Neuronal stem cell (in vitro differentiated cells): ENCODE measurements at regions not wholly inside any gene's neighbourhood (a gene's known extent, or its start where the extent isn't known, plus 50 kb on each side); places are given as distances from the start of the nearest gene placed in this dataset.
A peak's percentile ranks its signal among the peaks of the same experiment; 100 is the strongest.

Experiments
- DNase-seq: peaks from one replicate; pipeline ENCODE4 v3.0.0-alpha.2; 2013; ENCODE audit warnings: low spot score
- H2AFZ ChIP-seq: one replicate; pipeline ENCODE4 v1.6.1; 2013; ENCODE audit warnings: mild to moderate bottlenecking, low read length, inconsistent platforms
- H2AK5ac ChIP-seq: 2 replicates; pipeline ENCODE4 v1.6.1; 2013; ENCODE audit warnings: low read depth, mild to moderate bottlenecking, inconsistent platforms, low read length, moderate library complexity, mixed read lengths
- H2BK120ac ChIP-seq: 2 replicates; pipeline ENCODE4 v1.6.1; 2013; ENCODE audit warnings: low read depth, mild to moderate bottlenecking, inconsistent platforms, low read length, moderate library complexity, mixed read lengths
- H2BK12ac ChIP-seq: one replicate; pipeline ENCODE4 v1.6.1; 2013; ENCODE audit warnings: low read length, inconsistent platforms
- H2BK15ac ChIP-seq: 2 replicates; pipeline ENCODE4 v1.6.1; 2013; ENCODE audit warnings: mild to moderate bottlenecking, low read length, inconsistent platforms, mixed read lengths
- H2BK5ac ChIP-seq: one replicate; pipeline ENCODE4 v1.6.1; 2013; ENCODE audit warnings: inconsistent platforms, mild to moderate bottlenecking, low read length, moderate library complexity
- H3K14ac ChIP-seq: one replicate; pipeline ENCODE4 v1.6.1; 2013; ENCODE audit warnings: low read length, inconsistent platforms
- H3K18ac ChIP-seq: 2 replicates; pipeline ENCODE4 v1.6.1; 2013; ENCODE audit warnings: low read length, inconsistent platforms
- H3K23ac ChIP-seq: 2 replicates; pipeline ENCODE4 v1.6.1; 2013; ENCODE audit warnings: low read depth, mild to moderate bottlenecking, mixed read lengths, low read length, inconsistent platforms; ENCODE audit not compliant: poor library complexity
- H3K27ac ChIP-seq: replicated peaks from 3 replicates; pipeline ENCODE4 v1.5.1; 2013; ENCODE audit warnings: low read length, inconsistent platforms
- H3K27me3 ChIP-seq, 3 experiments: 2 replicates each; pipeline ENCODE4 v1.6.1; 2013; ENCODE audit warnings: low read length in 3 of 3, mild to moderate bottlenecking in 2 of 3, inconsistent platforms in 1 of 3, low read depth in 1 of 3, mixed read lengths in 1 of 3, moderate library complexity in 1 of 3; ENCODE audit not compliant: control insufficient read depth in 3 of 3, insufficient read depth in 3 of 3
- H3K36me3 ChIP-seq, 2 donors: replicated peaks in 1 of 2; 2 replicates each; pipeline ENCODE4 v1.6.1; 2013; ENCODE audit warnings: low read length in 2 of 2; ENCODE audit not compliant: control insufficient read depth in 2 of 2, insufficient read depth in 2 of 2
- H3K4ac ChIP-seq: 2 replicates; pipeline ENCODE4 v1.6.1; 2013; ENCODE audit warnings: inconsistent platforms, mild to moderate bottlenecking, low read length, moderate library complexity
- H3K4me1 ChIP-seq, 2 donors: 1 replicate in 1 of 2; 2 replicates in 1 of 2; pipeline ENCODE4 v1.6.1; 2013; ENCODE audit warnings: low read length in 2 of 2, low read depth in 1 of 2; ENCODE audit not compliant: control insufficient read depth in 2 of 2, insufficient read depth in 1 of 2
- H3K4me2 ChIP-seq: one replicate; pipeline ENCODE4 v1.6.1; 2013; ENCODE audit warnings: mild to moderate bottlenecking, low read length, inconsistent platforms; ENCODE audit not compliant: insufficient read depth, poor library complexity, severe bottlenecking
- H3K4me3 ChIP-seq, 2 donors: 2 replicates each; pipeline ENCODE4 v1.5.1; 2013; ENCODE audit warnings: low read length in 2 of 2, mild to moderate bottlenecking in 2 of 2, inconsistent platforms in 1 of 2, moderate library complexity in 1 of 2
- H3K79me1 ChIP-seq: one replicate; pipeline ENCODE4 v1.6.1; 2013; ENCODE audit warnings: low read depth, mild to moderate bottlenecking, inconsistent platforms, low read length, moderate library complexity
- H3K9ac ChIP-seq: one replicate; pipeline ENCODE4 v1.6.1; 2013; ENCODE audit warnings: mild to moderate bottlenecking, low read depth, low read length, inconsistent platforms; ENCODE audit not compliant: poor library complexity
- H3K9me3 ChIP-seq, 2 donors: replicated peaks in 1 of 2; 2 replicates each; pipeline versions ENCODE3 to v1.6.1; 2013; ENCODE audit warnings: low read length in 2 of 2, mild to moderate bottlenecking in 2 of 2, inconsistent platforms in 1 of 2, low read depth in 1 of 2, mixed read lengths in 1 of 2, moderate library complexity in 1 of 2; ENCODE audit not compliant: control insufficient read depth in 2 of 2, insufficient read depth in 1 of 2
- H4K8ac ChIP-seq: one replicate; pipeline ENCODE4 v1.6.1; 2013; ENCODE audit warnings: low read depth, mild to moderate bottlenecking, inconsistent platforms, low read length, moderate library complexity
- H4K91ac ChIP-seq: one replicate; pipeline ENCODE4 v1.6.1; 2013; ENCODE audit warnings: low read length, low read depth, mild to moderate bottlenecking, inconsistent platforms; ENCODE audit not compliant: poor library complexity
- WGBS, 2 donors: extraction: QIAGEN DNeasy Blood & Tissue Kit; methylation state at CpG; one replicate each; pipeline ENCODE4 v1.1.7; 2013; ENCODE audit warnings: missing lambda C conversion rate in 2 of 2, mixed read lengths in 1 of 2; ENCODE audit not compliant: insufficient read length in 2 of 2, insufficient replicate concordance in 1 of 2; ENCODE audit errors: extremely low coverage in 2 of 2; 5-methylcytosine and 5-hydroxymethylcytosine counted together

GRCh38 chr2:226207671-226208070, 591.9 kb downstream of the IRS1 start:
- no CpG with 5 or more reads among the region's 5 CpGs for WGBS, 2 donors
- Histone ChIP-seq H2AK5ac (no peak overlapping the region), H3K23ac (no peak overlapping the region), H4K8ac (no peak overlapping the region), H3K18ac (no peak overlapping the region), H3K9me3 (peaks cover 0 to 9% of the 10 kb centered on the region in 2 donors), H2BK15ac (no peak overlapping the region), H2AFZ (peak overlapping the region; percentile 48), H3K27me3 (no peaks in the 10 kb centered on the region), H3K4ac (no peak overlapping the region), H3K4me1 (peaks cover 2 to 4% of the 10 kb centered on the region in 2 donors), H3K9ac (no peak overlapping the region), H3K14ac (no peak overlapping the region), H4K91ac (no peak overlapping the region), H3K4me3 (no peak overlapping the region), H3K27ac (no peak overlapping the region), H2BK120ac (no peak overlapping the region), H3K36me3 (no peaks in the 10 kb centered on the region), H2BK12ac (no peak overlapping the region), H2BK5ac (no peak overlapping the region), H3K4me2 (no peak overlapping the region), H3K79me1 (no peaks in the 10 kb centered on the region)
- DNase-seq = no peak

GRCh38 chr2:226199555-226199954, 600.1 kb downstream of the IRS1 start:
- H3K4me1 ChIP-seq = peaks cover 0 to 2% of the 10 kb centered on the region in 2 donors
- no peak for DNase-seq
- no CpG with 5 or more reads among the region's 2 CpGs for WGBS, 2 donors
- no peak overlapping the region for H3K4me2 ChIP-seq
- H3K79me1 ChIP-seq = no peaks in the 10 kb centered on the region
- H3K18ac ChIP-seq = no peak overlapping the region
- H2BK5ac ChIP-seq = no peak overlapping the region
- H2AK5ac ChIP-seq = no peak overlapping the region
- no peaks in the 10 kb centered on the region for H3K27me3 ChIP-seq
- no peak overlapping the region for H4K91ac ChIP-seq
- H3K27ac ChIP-seq = no peak overlapping the region
- no peaks in the 10 kb centered on the region for H3K36me3 ChIP-seq
- no peak overlapping the region for H3K14ac ChIP-seq
- H2BK120ac ChIP-seq = no peak overlapping the region
- H2BK12ac ChIP-seq = no peak overlapping the region
- peaks cover 0 to 5% of the 10 kb centered on the region in 2 donors for H3K9me3 ChIP-seq
- no peak overlapping the region for H3K4me3 ChIP-seq
- H3K4ac ChIP-seq = no peak overlapping the region
- no peak overlapping the region for H3K9ac ChIP-seq
- no peak overlapping the region for H2BK15ac ChIP-seq
- H2AFZ ChIP-seq = no peak overlapping the region
- H3K23ac ChIP-seq = no peak overlapping the region
- no peak overlapping the region for H4K8ac ChIP-seq

GRCh38 chr2:226198956-226199355, 600.7 kb downstream of the IRS1 start:
- H3K18ac ChIP-seq = no peak overlapping the region
- H2BK120ac ChIP-seq = no peak overlapping the region
- no peak overlapping the region for H3K9ac ChIP-seq
- H4K91ac ChIP-seq = no peak overlapping the region
- no peak overlapping the region for H3K4me3 ChIP-seq
- no peak for DNase-seq
- H2AK5ac ChIP-seq = no peak overlapping the region
- no CpG with 5 or more reads among the region's 4 CpGs for WGBS, 2 donors
- H2BK5ac ChIP-seq = no peak overlapping the region
- H2BK15ac ChIP-seq = no peak overlapping the region
- peaks cover 0 to 8% of the 10 kb centered on the region in 2 donors for H3K9me3 ChIP-seq
- H3K4ac ChIP-seq = no peak overlapping the region
- no peak overlapping the region for H3K4me2 ChIP-seq
- no peak overlapping the region for H3K23ac ChIP-seq
- H3K79me1 ChIP-seq = no peaks in the 10 kb centered on the region
- H2BK12ac ChIP-seq = no peak overlapping the region
- H2AFZ ChIP-seq = peak overlapping the region; percentile 43
- H3K27me3 ChIP-seq = no peaks in the 10 kb centered on the region
- H3K4me1 ChIP-seq = peaks cover 0 to 2% of the 10 kb centered on the region in 2 donors
- H4K8ac ChIP-seq = no peak overlapping the region
- H3K27ac ChIP-seq = no peak overlapping the region
- no peaks in the 10 kb centered on the region for H3K36me3 ChIP-seq
- no peak overlapping the region for H3K14ac ChIP-seq

- peaks cover 3 to 6% of the 10 kb centered on the region in 2 donors for H3K4me1 ChIP-seq
- DNase-seq = no peak
Measured at GRCh38 chr2:226190479-226191252, 609.0 kb downstream of the IRS1 start.

More at GRCh38 chr2:226190479-226191252, 609.0 kb downstream of the IRS1 start:
- Histone ChIP-seq H3K27ac (no peak overlapping the region), H4K91ac (no peak overlapping the region), H2BK12ac (no peak overlapping the region), H2BK15ac (no peak overlapping the region), H3K4ac (no peak overlapping the region), H2BK120ac (no peak overlapping the region), H3K23ac (no peak overlapping the region), H3K79me1 (no peaks in the 10 kb centered on the region), H3K27me3 (no peaks in the 10 kb centered on the region), H3K18ac (no peak overlapping the region), H3K36me3 (no peaks in the 10 kb centered on the region), H3K9ac (no peak overlapping the region), H3K14ac (no peak overlapping the region), H3K9me3 (peaks cover 0 to 3% of the 10 kb centered on the region in 2 donors), H2BK5ac (no peak overlapping the region), H3K4me2 (no peak overlapping the region), H2AFZ (peak overlapping the region; percentile 21), H4K8ac (no peak overlapping the region), H3K4me3 (no peak overlapping the region), H2AK5ac (no peak overlapping the region)
- WGBS, 2 donors = no CpG with 5 or more reads among the region's 5 CpGs
